ENCODE measurements at regions not wholly inside any gene's neighbourhood (a gene's known extent, or its start where the extent isn't known, plus 50 kb on each side); places are given as distances from the start of the nearest gene placed in this dataset.

GRCh38 chr20:55782224-55782911 is 223.0 kb downstream of the CBLN4 start:
- Histone ChIP-seq H3K4me3 (no peak overlapping the region), H3K4me1 (no peaks in the 10 kb centered on the region), H3K36me3 (no peaks in the 10 kb centered on the region), H3K27ac (no peak overlapping the region), H3K9me3 (peaks cover 0 to 9% (median under 1%) of the 10 kb centered on the region in 8 donors), H3K27me3 (replicated peaks in 1 of 7) (no peaks in the 10 kb centered on the region)
- TF ChIP-seq CTCF (IDR thresholded peaks at IDR 0.05 in 8 of 11, conservative IDR thresholded peaks at IDR 0.05 in 3 of 11): no peak
- no peak for TF ChIP-seq POLR2A (IDR thresholded peaks at IDR 0.05)
- no peak for TF ChIP-seq POLR2AphosphoS5 (IDR thresholded peaks at IDR 0.05)
- intact Hi-C loops (cut with DNase I; ENCODE audit: low total_unique reads): no loop called here
- WGBS, 5 donors: 71 to 83% (median 75%) methylated on average over 5 of the region's 5 CpGs
- DNase-seq: no peak

- Histone ChIP-seq H3K27me3 (replicated peaks in 1 of 7) (no peaks in the 10 kb centered on the region), H3K27ac (no peak overlapping the region), H3K36me3 (no peaks in the 10 kb centered on the region), H3K4me1 (no peaks in the 10 kb centered on the region), H3K9me3 (peaks cover 0 to 13% (median 0%) of the 10 kb centered on the region in 8 donors), H3K4me3 (no peak overlapping the region)
- no peak for DNase-seq
- 76 to 78% (median 77%) methylated on average over 5 of the region's 5 CpGs for WGBS, 5 donors
- TF ChIP-seq POLR2AphosphoS5 (IDR thresholded peaks at IDR 0.05) (no peak), CTCF (IDR thresholded peaks at IDR 0.05 in 8 of 11, conservative IDR thresholded peaks at IDR 0.05 in 3 of 11) (no peak), POLR2A (IDR thresholded peaks at IDR 0.05) (no peak)
- intact Hi-C loops (cut with DNase I; ENCODE audit: low total_unique reads): no loop called here
These were observed 226.5 kb downstream of the CBLN4 start for GRCh38 chr20:55778796-55779195.

- Histone ChIP-seq H3K27me3 (replicated peaks in 1 of 7) (no peaks in the 10 kb centered on the region), H3K4me1 (no peaks in the 10 kb centered on the region), H3K9me3 (peaks cover 0 to 13% (median 0%) of the 10 kb centered on the region in 8 donors), H3K36me3 (no peaks in the 10 kb centered on the region), H3K27ac (no peak overlapping the region), H3K4me3 (no peak overlapping the region)
- no peak for TF ChIP-seq CTCF (IDR thresholded peaks at IDR 0.05 in 8 of 11, conservative IDR thresholded peaks at IDR 0.05 in 3 of 11)
- TF ChIP-seq POLR2AphosphoS5 (IDR thresholded peaks at IDR 0.05): no peak
- no peak for TF ChIP-seq POLR2A (IDR thresholded peaks at IDR 0.05)
- 75 to 90% (median 81%) methylated on average over 2 of the region's 2 CpGs for WGBS, 5 donors
- no peak for DNase-seq
- intact Hi-C loops (cut with DNase I; ENCODE audit: low total_unique reads): no loop called here
These were observed 227.7 kb downstream of the CBLN4 start for GRCh38 chr20:55777641-55778040.

GRCh38 chr20:55776176-55776575 is 229.1 kb downstream of the CBLN4 start:
- DNase-seq: no peak
- no peak overlapping the region for H3K27ac ChIP-seq
- 81 to 85% (median 83%) methylated on average over 3 of the region's 3 CpGs for WGBS, 5 donors

More at GRCh38 chr20:55776176-55776575, 229.1 kb downstream of the CBLN4 start:
- Histone ChIP-seq H3K36me3 (no peaks in the 10 kb centered on the region), H3K9me3 (peaks cover 0 to 13% (median 0%) of the 10 kb centered on the region in 8 donors), H3K27me3 (replicated peaks in 1 of 7) (no peaks in the 10 kb centered on the region), H3K4me1 (no peaks in the 10 kb centered on the region), H3K4me3 (no peak overlapping the region)
- intact Hi-C loops (cut with DNase I; ENCODE audit: low total_unique reads): no loop called here
- TF ChIP-seq CTCF (IDR thresholded peaks at IDR 0.05 in 8 of 11, conservative IDR thresholded peaks at IDR 0.05 in 3 of 11) (no peak), POLR2AphosphoS5 (IDR thresholded peaks at IDR 0.05) (no peak), POLR2A (IDR thresholded peaks at IDR 0.05) (no peak)

Measured in spleen (tissue), 11 donors.